RWPE2 (cell line): ENCODE measurements at regions not wholly inside any gene's neighbourhood (a gene's known extent, or its start where the extent isn't known, plus 50 kb on each side); places are given as distances from the start of the nearest gene placed in this dataset.

Experiments used
- ATAC-seq: fragments of 200-7000 bp; cut with Tn5 transposase; 3 replicates; pipeline ENCODE4 v1.9.1; 2021; ENCODE audit warnings: low read depth
- DNase-seq: peaks from one replicate; pipeline ENCODE4 v3.0.0-alpha.2; 2020; ENCODE audit warnings: low spot score
- H3K27ac ChIP-seq: fragments of 450-650 bp; 2 replicates; pipeline ENCODE4 v1.5.1; 2017; ENCODE audit warnings: mild to moderate bottlenecking; ENCODE audit not compliant: poor library complexity, severe bottlenecking
- H3K27me3 ChIP-seq: fragments of 250-450 bp; sonication (Bioruptor Pico); 2 replicates; pipeline ENCODE4 v1.5.1; 2021; ENCODE audit warnings: mild to moderate bottlenecking, moderate library complexity; ENCODE audit not compliant: insufficient read depth, poor library complexity, severe bottlenecking
- H3K36me3 ChIP-seq: fragments of 250-450 bp; sonication (Bioruptor Pico); 2 replicates; pipeline ENCODE4 v1.5.1; 2020; ENCODE audit warnings: low read depth, mild to moderate bottlenecking, moderate library complexity
- H3K4me1 ChIP-seq: fragments of 250-450 bp; sonication (Bioruptor Pico); 2 replicates; pipeline ENCODE4 v1.5.1; 2021; ENCODE audit warnings: mild to moderate bottlenecking, moderate library complexity; ENCODE audit not compliant: insufficient read depth, poor library complexity, severe bottlenecking
- H3K4me3 ChIP-seq: fragments of 250-450 bp; sonication (Bioruptor Pico); 2 replicates; pipeline ENCODE4 v1.5.1; 2021; ENCODE audit warnings: mild to moderate bottlenecking, moderate library complexity; ENCODE audit not compliant: severe bottlenecking
- H3K9me3 ChIP-seq: fragments of 250-450 bp; sonication (Bioruptor Pico); 2 replicates; pipeline ENCODE4 v1.5.1; 2021; ENCODE audit warnings: mild to moderate bottlenecking, moderate library complexity; ENCODE audit not compliant: severe bottlenecking
- TF ChIP-seq, protein P1 (sequence below): fragments of 450-650 bp; IDR thresholded peaks from one replicate; pipeline ENCODE4 v1.5.1; 2017; ENCODE audit warnings: mild to moderate bottlenecking, moderate library complexity; ENCODE audit not compliant: poor library complexity, severe bottlenecking

DNA sequence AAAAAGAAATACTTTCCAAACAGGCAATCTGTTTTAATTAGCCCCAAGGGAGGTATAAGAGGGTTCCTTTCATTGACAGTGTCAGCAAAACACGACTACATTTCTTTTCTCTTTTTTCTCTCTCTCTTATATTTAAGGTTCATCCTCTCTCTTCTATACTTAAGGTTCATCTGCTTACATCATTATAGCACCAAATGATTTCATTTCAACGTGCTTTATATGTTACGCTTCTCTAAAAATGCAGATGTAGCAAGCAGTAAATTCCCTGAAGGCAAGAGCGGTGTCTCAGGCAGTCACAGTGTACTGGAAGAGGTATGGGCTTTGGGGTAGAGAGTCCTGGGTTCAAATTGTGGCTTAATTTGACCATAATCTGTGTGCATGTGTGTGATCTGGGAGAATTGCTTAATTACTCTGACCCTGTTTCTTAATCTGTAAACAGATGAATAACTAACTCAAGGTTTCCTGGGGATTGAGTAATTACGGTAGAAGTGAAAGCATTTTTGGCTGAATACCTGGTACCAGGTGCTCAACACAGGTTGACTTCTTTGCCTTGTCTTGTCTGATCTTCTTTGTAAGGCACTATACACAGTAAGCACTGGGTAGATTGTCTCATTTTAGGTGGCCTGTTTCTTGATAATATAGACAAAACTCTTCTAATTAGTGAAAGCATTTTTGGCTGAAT is 180.8 kb downstream of the SPRY1 start:
- DNase-seq = no peak
- Histone ChIP-seq H3K4me1 (no peaks in the 10 kb centered on the region), H3K36me3 (no peaks in the 10 kb centered on the region), H3K27me3 (no peaks in the 10 kb centered on the region), H3K9me3 (no peaks in the 10 kb centered on the region), H3K27ac (no peak overlapping the region), H3K4me3 (no peak overlapping the region)
- TF ChIP-seq, protein P1, sequence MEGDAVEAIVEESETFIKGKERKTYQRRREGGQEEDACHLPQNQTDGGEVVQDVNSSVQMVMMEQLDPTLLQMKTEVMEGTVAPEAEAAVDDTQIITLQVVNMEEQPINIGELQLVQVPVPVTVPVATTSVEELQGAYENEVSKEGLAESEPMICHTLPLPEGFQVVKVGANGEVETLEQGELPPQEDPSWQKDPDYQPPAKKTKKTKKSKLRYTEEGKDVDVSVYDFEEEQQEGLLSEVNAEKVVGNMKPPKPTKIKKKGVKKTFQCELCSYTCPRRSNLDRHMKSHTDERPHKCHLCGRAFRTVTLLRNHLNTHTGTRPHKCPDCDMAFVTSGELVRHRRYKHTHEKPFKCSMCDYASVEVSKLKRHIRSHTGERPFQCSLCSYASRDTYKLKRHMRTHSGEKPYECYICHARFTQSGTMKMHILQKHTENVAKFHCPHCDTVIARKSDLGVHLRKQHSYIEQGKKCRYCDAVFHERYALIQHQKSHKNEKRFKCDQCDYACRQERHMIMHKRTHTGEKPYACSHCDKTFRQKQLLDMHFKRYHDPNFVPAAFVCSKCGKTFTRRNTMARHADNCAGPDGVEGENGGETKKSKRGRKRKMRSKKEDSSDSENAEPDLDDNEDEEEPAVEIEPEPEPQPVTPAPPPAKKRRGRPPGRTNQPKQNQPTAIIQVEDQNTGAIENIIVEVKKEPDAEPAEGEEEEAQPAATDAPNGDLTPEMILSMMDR = no peak
- ATAC-seq = no peak

DNA sequence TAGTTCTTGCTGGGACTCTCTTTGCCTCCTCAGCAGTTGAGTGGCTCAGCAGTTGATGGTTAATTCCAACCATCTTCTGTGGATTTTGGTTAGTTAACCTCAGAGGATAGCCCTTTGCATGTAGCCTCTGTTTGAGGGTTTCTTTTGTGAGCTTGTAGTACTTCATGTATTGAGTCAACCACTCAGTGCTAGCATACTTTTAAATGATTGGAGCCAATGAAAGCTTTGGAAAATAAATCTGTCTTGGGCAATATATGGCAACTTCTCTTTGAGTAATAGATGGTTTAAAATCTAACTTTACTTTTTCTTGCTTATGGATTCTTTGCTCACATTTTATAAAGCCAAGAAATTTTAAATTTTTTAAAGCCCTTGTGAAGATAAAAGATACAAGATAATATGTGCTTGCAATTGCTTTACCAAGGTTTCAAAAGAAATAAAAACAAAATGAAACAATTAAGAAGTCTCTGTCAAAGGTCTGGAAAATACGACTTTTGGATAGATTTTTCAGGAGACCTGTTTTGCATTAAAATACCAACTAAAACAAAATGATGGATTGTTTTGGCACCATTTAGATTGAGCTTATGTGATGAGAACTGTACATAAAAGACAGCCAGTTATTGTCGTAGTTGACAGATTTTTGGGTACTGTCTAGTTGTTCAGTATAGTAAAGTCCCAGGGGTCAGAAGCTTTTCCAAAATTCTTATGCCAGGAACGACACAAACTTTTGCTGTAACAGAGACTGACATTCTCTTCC is 181.9 kb downstream of the SPRY1 start:
- Histone ChIP-seq H3K36me3 (no peaks in the 10 kb centered on the region), H3K4me1 (no peaks in the 10 kb centered on the region), H3K4me3 (no peak overlapping the region), H3K27ac (no peak overlapping the region), H3K9me3 (no peaks in the 10 kb centered on the region), H3K27me3 (no peaks in the 10 kb centered on the region)
- TF ChIP-seq, protein P1 = no peak
- no peak for ATAC-seq
- no peak for DNase-seq

DNA sequence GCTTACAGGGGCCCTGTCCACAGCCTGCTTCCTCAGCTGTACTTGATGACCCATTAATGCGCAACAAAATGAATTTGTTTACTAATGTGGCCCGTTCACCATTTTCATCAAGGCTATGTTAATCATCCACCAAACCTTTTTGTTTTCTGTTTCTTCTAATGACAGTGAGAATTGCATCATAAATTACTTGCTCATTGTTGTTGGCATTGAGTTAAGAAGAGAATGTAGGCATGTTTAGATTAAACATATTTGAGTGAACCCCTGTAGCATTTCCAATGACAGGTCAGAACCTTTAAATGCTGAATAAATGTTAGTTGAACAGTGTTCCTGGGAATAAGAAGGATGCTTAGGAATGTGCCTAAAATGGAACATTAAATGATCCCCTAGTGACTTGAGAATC is 183.4 kb downstream of the SPRY1 start:
- TF ChIP-seq, protein P1 = no peak
- Histone ChIP-seq H3K4me1 (no peaks in the 10 kb centered on the region), H3K36me3 (no peaks in the 10 kb centered on the region), H3K4me3 (no peak overlapping the region), H3K9me3 (no peaks in the 10 kb centered on the region), H3K27ac (no peak overlapping the region), H3K27me3 (no peaks in the 10 kb centered on the region)
- DNase-seq = no peak
- no peak for ATAC-seq

DNA sequence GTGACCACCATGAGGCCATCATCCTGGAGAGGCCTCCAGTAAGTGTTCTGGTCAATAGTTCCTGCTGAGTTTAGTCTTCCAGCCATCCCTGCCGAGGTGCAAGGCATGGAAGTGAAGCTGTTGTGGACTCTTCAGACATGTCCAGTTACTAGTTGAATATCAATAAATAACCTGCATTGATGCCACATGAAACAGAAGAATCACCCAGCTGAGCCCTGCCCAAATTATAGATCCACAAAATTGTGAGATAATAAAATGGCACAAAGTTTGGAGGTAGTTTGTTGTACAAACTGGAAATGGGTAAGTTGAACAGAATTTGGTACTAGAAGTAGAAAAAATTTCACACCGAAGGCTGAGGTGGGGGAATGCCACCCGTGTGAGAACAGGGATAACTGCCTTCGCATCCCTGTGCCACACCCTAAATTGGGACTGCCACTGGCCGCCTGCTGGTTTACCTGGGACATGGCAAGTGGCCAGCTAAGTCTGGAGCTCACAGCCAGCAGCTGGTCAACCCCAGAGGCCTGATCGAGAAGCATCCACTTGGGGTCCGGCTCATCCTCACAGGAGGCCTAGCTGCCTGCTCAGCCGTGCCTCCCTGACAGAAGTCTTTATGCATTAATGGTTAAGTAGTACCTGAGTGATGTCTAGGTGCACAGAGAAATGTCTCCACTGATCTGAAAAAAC is 184.5 kb downstream of the SPRY1 start:
- Histone ChIP-seq H3K27me3 (no peaks in the 10 kb centered on the region), H3K27ac (no peak overlapping the region), H3K9me3 (no peaks in the 10 kb centered on the region), H3K4me1 (no peaks in the 10 kb centered on the region), H3K36me3 (no peaks in the 10 kb centered on the region), H3K4me3 (no peak overlapping the region)
- no peak for DNase-seq
- ATAC-seq = no peak
- TF ChIP-seq, protein P1 = no peak
